Fibroblast of skin of abdomen (primary cell): ENCODE measurements at regions not wholly inside any gene's neighbourhood (a gene's known extent, or its start where the extent isn't known, plus 50 kb on each side); places are given as distances from the start of the nearest gene placed in this dataset.
A peak's percentile ranks its signal among the peaks of the same experiment; 100 is the strongest.
"Not testable (repeated sequence)": the region's sequence is repeated elsewhere in the genome, so short reads cannot be mapped to it uniquely, and the experiment has no call there.

Experiments
- DNase-seq: peaks from one replicate; pipeline ENCODE4 v3.0.0-alpha.2; 2013

DNA sequence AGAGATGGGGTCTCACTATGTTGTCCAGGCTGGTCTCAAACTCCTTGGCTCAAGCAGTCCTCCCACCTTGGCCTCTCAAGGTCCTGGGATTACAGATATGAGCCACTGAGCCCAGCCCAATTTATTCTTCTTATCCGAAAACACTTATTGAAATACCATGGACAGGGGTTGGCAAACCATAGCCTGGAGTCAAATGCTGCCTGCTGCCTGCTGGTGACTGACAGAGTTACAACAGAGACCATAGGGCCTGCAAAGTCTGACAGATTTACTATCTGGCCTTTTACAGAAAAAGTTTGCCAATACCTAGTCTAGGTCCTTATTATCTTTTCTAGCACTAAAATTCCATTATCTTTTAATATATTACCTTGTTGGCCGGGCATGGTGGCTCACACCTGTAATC, 87.1 kb upstream of the ZNF281 start:
- no peak for DNase-seq

DNA sequence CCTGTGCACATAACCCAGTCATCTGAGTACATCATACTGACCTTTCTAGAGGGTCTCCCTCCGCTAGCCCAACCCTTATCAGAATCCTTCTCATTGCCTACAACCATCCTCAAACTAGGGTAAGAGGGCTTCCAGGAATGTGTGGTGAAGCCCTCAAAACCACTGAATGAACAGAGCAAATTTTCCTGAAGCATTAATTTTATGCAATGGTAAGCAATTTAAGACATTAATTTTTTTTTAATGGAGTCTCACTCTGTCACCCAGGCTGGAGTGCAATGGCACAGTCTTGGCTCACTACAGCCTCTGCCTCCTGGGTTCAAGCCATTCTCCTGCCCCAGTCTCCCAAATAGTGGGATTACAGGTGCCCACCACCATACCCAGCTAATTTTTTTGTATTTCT, 86.1 kb upstream of the ZNF281 start:
- no peak for DNase-seq

DNA sequence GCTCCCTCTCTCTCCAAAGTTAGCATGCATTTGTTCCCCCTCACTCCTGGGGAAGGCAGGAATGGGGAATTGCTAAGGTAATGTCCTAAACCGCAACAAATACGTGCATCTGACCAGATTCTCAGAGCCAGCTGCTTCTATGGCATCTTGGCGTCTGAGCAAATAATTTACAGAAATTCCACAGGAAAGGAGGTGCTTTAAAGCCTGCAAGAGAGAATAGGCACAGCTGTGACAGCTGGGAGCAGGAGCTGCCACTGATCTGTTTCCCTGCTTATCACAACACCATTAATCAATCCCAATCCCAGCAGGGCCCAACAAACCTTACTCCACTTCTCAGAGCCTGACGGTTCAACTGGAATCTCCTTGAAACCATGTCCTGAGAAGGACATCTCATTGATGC, 83.5 kb upstream of the ZNF281 start:
- peak; percentile 46 for DNase-seq

DNA sequence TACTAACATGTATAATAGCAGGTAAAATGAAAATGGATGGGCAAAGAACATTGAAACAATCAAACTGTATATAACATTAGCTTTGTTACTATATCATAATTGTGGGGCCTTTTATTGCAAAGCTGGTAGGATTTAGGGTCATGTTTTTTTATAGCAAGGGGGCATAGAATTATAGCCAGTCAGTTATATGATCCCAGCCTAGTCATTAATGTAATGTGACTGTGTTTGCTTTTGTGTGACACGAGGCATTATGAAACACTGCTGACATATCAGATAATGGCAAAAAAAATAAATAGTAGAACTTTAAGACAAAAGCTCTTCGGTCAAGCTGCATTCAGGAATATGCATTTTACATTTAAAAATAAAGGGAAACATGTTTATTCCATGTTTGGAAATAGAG, 81.3 kb upstream of the ZNF281 start:
- no peak for DNase-seq

GRCh38 chr1:200490183-200490582, 80.3 kb upstream of the ZNF281 start:
- DNase-seq, result no peak

DNA sequence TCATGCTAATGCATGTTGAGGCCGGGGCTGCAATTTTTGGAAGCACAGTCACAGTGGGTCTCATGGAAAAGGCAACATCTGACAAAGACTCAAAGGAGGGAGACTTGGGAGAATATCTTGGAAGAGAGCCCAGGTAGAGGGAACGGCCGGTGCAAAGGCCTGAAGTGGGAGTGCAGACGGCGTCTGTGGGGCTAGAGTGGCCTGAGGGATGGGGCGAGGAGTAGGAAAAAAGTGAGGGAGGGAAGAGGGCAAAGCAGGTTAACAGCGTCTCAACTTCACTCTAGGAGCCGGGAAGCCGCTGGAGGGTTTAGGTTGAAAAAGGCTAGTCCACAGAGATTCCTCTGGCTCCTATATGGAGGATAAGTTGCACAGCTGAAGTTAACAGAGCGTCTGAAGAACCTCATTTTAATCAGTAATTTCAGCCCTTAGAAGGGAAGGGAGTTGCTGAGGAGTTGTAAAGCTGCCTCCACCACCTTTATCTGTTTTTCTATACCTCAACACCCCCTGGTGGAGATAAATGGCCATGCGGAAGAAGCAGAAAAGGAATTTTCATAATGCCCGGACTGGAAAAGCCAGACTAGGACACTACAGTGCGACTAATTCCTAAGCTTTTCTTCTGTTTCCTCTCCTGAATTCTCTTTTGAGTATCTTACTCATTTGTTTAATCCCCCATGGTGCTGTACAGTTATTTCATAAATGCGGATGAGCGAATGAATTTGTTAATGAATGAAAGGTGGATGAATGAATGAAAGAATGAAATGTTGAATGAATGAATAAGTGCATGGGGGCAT, 78.7 kb upstream of the ZNF281 start:
- DNase-seq, result peak; percentile 86

DNA sequence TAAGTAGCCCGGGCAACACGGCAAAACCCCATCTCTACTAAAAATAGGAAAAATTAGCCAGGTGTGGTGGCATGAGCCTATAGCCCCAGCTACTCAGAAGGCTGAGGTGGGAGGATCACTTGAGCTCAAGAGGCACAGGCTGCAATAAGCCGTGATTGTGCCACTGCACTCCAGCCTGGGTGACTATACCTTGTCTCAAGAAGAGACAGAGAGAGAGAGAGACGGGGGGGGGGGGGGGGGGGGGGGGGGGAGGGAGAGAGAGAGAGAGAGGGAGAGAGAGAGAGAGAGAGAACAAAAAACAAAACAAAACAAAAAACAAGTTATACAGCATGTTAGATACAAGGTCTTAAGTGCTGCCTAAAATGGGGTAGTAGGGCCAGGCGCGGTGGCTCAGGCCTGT, 77.8 kb upstream of the ZNF281 start:
- no peak for DNase-seq

DNA sequence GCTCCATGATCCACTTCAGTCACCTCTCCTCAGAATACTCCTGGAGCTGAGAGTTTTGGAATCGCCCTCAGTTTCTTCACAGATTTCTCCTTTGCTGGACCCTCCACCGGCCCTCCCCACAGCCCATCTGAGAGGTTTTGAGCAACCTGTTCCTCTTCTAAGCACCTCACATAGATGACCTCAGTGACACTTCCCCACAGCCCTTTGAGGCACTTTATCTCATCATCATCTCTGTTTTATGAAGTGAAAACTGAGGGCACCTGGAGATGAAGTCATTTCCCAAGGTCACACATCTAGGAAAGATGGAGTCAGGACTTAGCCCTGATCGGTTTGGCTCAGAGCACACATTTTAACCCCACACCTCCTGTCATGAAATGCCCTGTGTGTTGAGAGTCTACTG, 76.8 kb upstream of the ZNF281 start:
- DNase-seq, result no peak

DNA sequence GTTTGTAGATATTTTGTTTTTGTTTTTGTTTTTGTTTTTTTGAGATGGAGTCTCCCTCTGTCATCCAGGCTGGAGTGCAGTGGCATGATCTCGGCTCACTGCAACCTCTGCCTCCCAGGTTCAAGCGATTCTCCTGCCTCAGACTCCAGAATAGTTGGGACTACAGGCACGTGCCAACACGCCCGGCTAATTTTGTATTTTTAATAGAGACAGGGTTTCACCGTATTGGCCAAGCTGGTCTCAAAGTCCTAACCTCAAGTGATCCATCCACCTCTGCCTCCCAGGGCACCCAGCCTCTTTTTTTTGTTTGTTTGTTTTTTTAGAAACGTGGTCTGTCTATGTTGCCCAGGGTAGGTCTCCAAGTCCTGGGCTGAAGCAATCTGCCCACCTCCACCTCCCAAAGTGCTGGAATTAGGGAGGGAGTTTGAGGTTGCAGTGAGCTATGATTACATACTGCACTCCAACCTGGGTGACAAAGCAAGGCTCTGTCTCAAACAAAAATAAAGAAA, 74.7 kb upstream of the ZNF281 start:
- not testable (repeated sequence) for DNase-seq

DNA sequence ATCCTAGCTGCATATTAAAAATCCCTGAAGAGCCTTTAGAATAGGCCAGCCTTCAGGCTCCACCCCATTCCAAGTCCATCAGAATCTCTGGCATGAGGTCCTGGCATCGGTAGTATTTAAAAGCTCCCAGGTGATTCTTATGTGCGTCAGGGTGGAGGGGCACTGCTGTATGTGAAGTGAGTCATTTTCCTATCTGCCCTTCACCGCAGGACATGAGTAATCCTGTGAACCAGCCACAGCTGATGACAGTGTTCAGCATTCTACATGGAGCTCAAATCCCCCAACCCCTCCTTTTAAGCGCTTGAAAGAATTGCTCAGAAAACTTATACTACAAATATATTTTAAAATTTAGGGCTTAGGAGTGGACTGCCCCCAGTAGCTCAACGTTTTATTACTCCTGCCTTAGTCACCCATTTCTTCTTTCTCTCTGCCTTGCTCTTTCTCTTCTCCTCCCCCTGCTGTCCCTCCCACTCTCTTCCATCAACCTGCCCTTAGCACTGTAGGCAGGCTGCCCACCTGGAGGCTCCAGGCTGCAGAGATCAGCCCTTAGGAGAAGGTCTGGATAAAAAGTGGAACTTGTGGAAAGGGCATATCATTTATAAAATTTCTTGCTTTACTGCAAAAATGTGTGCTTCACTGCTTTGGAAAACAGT, 73.8 kb upstream of the ZNF281 start:
- DNase-seq, result peak; percentile 99

DNA sequence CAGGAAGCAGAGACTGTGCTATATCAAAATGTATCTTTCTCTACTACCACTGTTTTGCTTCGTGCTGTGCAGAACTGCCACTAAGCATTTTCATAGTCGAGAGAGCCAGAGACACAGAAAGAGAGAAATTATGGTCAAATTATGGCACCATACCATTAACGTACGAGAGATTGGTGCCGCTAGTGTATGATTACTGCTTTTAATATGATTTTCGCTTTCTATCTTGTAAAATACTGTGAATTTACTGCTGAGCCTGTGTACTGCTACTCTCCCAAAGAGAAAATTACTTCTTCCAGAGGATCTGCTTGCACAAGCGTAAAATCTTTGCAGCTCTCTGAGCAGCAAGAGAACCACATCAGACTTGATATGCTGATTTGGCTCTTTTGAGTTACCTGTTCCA, 71.1 kb upstream of the ZNF281 start:
- no peak for DNase-seq

DNA sequence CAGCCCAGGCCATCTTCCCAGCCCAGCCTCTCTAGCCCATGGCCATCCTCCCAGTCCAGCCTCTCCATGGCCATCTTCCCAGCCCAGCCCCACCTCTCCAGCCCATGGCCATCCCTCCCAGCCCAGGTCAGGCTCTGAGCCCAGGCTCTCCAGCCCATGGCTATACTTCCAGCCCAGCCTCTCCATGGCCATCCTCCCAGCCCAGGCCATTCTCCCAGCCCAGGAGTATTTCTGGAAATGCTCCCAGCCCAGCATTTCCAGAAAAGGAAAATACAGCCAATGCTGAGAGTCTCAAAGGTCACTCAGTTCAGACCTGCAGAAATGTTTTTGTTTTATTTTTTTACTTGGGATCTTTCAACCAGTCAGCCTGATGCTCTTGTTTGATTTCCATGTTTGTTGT, 70.0 kb upstream of the ZNF281 start:
- peak; percentile 10 for DNase-seq

GRCh38 chr1:200478945-200479558, 69.2 kb upstream of the ZNF281 start:
- no peak for DNase-seq

DNA sequence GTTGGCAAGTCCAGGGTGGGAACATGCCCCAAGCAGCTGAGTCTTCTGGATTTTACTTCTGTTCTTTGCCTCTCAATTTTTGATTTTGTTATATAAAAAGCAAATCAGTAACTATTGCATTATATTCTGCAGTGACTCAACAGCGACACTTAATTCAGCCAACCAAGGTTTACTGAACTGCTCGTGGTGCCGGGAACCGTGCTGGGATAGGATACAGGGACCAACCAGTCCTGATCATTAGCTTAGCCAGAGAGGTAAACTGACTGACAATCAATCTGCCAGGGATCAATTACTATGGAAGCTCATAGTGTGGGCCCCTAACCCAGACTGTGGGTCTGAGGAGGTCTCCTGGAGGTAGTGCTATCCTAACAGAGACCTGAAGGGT, 68.4 kb upstream of the ZNF281 start:
- DNase-seq, result no peak

DNA sequence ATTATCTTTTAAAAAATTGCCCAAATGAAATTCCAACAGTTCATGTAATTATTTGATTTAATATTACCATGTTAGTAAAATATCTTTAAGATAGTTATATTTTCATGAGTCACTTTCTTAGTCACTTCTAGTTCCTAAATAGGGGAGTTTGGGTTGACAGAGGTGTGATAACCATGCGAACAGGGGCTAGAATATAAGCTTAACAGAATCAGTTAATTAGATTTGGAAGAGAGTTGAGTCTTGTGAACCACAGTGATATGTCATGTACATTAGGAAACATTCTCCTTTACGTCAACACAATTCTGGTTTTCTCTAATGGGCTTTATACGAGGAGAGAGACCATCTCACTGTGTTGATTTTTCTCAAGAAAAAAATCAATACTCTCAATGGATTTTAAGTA, 64.8 kb upstream of the ZNF281 start:
- no peak for DNase-seq

DNA sequence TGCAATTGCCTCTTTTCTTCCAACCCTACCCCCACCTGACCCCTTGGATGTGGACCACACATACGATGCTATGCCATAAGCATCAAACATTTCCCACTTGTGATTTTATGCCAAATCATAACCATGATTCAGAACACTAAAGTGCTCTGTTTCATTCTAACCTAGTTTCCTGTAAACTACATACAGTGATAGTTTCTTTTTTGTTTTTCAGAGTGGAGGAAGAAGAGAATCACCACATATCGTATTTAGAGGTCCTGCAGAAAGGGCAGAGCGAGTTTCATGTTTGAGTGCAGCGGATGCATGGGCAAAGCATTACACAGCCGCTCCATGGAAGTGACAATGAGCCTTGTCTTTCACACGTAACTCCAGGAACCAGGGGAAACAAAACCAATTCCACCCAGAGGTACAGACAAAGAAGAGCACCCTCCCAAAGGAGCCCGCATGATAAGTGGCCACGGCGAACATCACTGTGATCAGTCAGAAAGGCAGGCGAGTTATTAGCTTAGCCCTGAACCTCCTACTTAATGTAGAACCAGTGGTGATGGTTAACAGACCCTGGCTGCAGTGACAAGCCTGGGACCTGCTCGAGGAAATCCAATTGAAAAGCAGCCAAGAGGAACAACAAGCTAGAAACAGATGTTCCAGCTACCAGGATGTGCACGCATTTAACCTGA, 64.0 kb upstream of the ZNF281 start:
- peak; percentile 46 for DNase-seq

DNA sequence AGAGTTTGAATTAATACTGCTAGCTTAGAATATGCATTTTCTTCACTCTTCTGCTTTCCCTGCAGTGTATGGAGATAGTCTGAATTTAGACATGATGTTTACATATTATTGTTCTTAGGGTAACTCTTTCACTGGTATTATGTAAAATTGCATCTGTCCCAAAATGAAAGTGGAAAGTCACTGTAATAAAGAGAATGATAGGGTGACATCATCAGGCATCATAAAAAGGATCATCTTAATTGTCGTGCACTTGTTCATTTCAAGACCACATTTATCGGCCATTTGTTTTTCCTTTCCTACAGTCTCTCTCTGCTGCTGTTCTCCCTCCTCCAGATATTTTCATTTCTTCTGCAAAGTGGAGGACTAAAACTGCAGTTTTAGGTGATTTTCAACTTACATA, 61.9 kb upstream of the ZNF281 start:
- no peak for DNase-seq

DNA sequence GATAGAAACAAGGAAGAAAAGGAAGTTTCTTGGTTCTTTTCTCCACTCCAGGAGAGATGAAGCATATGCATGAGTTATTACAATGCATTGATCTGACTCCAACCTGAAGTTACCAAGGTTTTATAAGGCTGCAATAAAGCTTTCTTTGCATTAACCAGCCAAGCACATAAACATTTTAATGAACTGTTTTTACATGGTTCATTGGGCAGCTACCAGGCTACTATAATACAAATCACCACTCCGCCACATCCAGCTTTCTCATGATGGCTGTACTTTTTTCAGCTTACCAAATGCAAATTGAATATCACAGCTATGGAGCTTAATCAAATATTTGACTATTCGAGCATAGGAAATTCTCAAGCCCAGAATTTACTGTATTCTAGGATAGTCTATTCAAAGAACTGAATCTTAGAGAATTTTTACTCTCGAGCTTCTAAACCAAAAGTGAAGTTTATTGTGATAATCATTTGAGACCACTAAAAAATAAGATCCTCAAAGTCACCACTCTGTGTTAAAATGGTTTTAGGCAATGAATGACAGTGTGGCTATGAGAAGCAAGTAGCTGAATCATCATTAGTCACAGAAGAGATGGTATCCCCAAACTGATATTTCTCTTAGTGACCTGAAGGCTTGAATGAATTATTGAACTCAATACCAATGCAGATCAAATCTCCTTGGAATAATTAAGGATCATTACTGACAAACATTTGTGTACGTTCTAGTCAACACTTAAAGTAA, 58.6 kb upstream of the ZNF281 start:
- DNase-seq, result no peak

GRCh38 chr1:200464784-200465400, 55.1 kb upstream of the ZNF281 start:
- no peak for DNase-seq
